Tongue (tissue), 1 donor: ENCODE measurements at regions not wholly inside any gene's neighbourhood (a gene's known extent, or its start where the extent isn't known, plus 50 kb on each side); places are given as distances from the start of the nearest gene placed in this dataset.

Experiments
- DNase-seq: peaks from one replicate; pipeline ENCODE4 v3.0.0-alpha.2; 2015

- DNase-seq, result peak; percentile 89
Measured at GRCh38 chr6:150537893-150538292, 61.8 kb upstream of the PLEKHG1 start.

- no peak for DNase-seq
Measured at GRCh38 chr6:150539111-150539510, 60.6 kb upstream of the PLEKHG1 start.

- no peak for DNase-seq
Measured at GRCh38 chr6:150539568-150539967, 60.1 kb upstream of the PLEKHG1 start.

GRCh38 chr6:150541576-150541975, 58.1 kb upstream of the PLEKHG1 start:
- DNase-seq, result peak; percentile 73

GRCh38 chr6:150543178-150543577, 56.5 kb upstream of the PLEKHG1 start:
- DNase-seq, result no peak

GRCh38 chr6:150544793-150545192, 54.9 kb upstream of the PLEKHG1 start:
- DNase-seq, result no peak

- no peak for DNase-seq
Measured at GRCh38 chr6:150546457-150546856, 53.2 kb upstream of the PLEKHG1 start.

- peak; percentile 77 for DNase-seq
Measured at GRCh38 chr6:150547502-150548222, 52.0 kb upstream of the PLEKHG1 start.

GRCh38 chr6:150548330-150548729, 51.4 kb upstream of the PLEKHG1 start:
- DNase-seq, result no peak

GRCh38 chr6:150549007-150549406, 50.7 kb upstream of the PLEKHG1 start:
- DNase-seq, result no peak

GRCh38 chr6:150549674-150550101, 50.0 kb upstream of the PLEKHG1 start:
- DNase-seq, result no peak
